ENCODE measurements at regions not wholly inside any gene's neighbourhood (a gene's known extent, or its start where the extent isn't known, plus 50 kb on each side); places are given as distances from the start of the nearest gene placed in this dataset.

DNA sequence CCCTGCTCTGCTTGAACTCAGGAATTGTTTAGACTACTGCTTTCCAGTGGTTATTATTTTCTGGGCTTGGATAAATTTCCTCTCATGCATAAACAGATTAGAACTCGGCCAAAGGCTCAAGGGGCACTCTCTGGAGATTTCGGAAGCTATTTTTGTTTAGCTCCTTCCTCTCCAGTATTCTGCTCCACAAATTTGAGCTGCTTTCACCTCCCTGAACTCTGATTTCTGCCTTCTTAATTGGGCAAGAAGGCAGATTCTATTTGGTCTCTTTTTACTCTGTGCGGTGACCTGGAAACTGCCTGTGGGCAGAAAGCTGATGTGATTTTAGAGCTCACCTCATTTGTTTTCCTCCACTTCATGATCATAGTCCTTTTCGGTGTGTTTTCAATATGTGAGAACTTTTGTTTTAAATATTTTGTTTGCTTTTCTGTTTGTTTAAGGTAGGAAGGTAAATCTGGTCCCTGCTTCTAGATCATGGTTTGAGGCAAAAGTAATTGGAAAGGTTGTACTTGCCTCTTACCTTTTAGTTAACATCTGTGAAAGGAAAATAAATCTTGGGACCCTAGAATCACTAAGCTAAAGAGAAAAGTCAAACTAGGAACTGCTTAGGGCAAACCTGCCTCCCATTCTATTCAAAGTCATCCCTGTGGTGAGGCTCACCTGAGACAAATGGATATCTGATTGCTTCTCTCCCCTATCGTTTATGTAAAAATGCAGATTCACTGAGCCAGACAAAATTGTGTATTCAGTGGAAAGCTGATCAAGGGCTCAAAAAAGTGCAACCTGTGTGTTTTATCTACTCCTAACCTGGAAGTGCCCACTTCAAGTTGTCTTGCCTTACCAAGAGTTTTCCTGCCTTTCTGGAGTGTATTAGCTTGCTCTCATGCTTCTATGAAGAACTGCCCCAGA lies 714.7 kb upstream of the PCDH20 start:
- TF ChIP-seq, protein P1, sequence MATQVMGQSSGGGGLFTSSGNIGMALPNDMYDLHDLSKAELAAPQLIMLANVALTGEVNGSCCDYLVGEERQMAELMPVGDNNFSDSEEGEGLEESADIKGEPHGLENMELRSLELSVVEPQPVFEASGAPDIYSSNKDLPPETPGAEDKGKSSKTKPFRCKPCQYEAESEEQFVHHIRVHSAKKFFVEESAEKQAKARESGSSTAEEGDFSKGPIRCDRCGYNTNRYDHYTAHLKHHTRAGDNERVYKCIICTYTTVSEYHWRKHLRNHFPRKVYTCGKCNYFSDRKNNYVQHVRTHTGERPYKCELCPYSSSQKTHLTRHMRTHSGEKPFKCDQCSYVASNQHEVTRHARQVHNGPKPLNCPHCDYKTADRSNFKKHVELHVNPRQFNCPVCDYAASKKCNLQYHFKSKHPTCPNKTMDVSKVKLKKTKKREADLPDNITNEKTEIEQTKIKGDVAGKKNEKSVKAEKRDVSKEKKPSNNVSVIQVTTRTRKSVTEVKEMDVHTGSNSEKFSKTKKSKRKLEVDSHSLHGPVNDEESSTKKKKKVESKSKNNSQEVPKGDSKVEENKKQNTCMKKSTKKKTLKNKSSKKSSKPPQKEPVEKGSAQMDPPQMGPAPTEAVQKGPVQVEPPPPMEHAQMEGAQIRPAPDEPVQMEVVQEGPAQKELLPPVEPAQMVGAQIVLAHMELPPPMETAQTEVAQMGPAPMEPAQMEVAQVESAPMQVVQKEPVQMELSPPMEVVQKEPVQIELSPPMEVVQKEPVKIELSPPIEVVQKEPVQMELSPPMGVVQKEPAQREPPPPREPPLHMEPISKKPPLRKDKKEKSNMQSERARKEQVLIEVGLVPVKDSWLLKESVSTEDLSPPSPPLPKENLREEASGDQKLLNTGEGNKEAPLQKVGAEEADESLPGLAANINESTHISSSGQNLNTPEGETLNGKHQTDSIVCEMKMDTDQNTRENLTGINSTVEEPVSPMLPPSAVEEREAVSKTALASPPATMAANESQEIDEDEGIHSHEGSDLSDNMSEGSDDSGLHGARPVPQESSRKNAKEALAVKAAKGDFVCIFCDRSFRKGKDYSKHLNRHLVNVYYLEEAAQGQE (IDR thresholded peaks at IDR 0.05; ENCODE audit: low read depth), result no peak
- TF ChIP-seq EP300 (IDR thresholded peaks at IDR 0.05; ENCODE audit: borderline replicate concordance), result no peak
- TF ChIP-seq, protein P2, sequence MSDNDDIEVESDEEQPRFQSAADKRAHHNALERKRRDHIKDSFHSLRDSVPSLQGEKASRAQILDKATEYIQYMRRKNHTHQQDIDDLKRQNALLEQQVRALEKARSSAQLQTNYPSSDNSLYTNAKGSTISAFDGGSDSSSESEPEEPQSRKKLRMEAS (IDR thresholded peaks at IDR 0.05), result no peak
- TF ChIP-seq TCF12 (IDR thresholded peaks at IDR 0.05; ENCODE audit: low read depth), result no peak
- TF ChIP-seq RAD21 (IDR thresholded peaks at IDR 0.05; ENCODE audit: low read depth), result no peak
- TF ChIP-seq CREB1 (IDR thresholded peaks at IDR 0.05; ENCODE audit: low read depth), result no peak
- TF ChIP-seq ZBTB7A (IDR thresholded peaks at IDR 0.05; ENCODE audit: low read depth), result no peak
- no peak for TF ChIP-seq YY1 (IDR thresholded peaks at IDR 0.05; ENCODE audit: low read depth)
- TF ChIP-seq CEBPB (IDR thresholded peaks at IDR 0.05), result no peak
- TF ChIP-seq, protein P3, sequence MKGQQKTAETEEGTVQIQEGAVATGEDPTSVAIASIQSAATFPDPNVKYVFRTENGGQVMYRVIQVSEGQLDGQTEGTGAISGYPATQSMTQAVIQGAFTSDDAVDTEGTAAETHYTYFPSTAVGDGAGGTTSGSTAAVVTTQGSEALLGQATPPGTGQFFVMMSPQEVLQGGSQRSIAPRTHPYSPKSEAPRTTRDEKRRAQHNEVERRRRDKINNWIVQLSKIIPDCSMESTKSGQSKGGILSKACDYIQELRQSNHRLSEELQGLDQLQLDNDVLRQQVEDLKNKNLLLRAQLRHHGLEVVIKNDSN (IDR thresholded peaks at IDR 0.05), result no peak
- TF ChIP-seq TAF1 (IDR thresholded peaks at IDR 0.05; ENCODE audit: low read depth), result no peak
